ENCODE measurements at regions not wholly inside any gene's neighbourhood (a gene's known extent, or its start where the extent isn't known, plus 50 kb on each side); places are given as distances from the start of the nearest gene placed in this dataset.
"Not testable (repeated sequence)": the region's sequence is repeated elsewhere in the genome, so short reads cannot be mapped to it uniquely, and the experiment has no call there.

DNA sequence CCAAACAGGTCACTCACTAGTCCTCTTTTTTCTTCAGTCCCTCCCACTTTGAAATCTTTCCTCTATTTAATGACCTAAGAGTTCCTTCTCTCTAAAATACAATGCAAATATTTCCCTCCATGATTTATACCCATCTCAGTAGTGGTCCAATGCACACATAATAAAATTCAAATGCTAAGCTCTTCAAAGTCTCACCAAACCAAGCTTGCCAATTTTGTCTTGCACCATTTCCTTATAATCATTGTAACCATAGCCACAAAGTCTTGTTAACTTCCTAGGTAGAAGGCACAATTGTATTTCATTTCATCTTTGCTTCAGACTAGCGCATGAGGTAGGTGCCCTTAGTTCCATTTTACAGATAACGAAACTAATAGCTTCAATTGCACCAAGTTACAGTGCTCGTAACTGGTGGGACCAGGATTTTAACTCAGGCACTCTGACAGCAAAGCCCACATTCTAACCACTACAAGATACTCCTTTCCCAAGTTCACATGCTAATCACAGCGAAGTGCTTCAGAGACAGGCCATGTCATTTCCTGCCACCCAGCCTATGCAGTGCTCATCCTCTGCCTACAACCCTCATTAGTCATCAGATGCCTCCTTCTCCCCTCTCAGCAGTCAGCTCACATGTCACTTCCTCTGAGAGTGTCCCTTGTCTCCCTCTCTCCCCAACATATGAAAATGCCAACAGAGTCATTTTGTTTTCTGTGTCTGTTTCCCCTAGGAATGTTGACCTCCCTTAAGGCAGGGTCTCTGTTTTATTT, 66.9 kb upstream of the PPARGC1A start:
- DNase-seq (ENCODE audit: low read depth) = no peak

DNA sequence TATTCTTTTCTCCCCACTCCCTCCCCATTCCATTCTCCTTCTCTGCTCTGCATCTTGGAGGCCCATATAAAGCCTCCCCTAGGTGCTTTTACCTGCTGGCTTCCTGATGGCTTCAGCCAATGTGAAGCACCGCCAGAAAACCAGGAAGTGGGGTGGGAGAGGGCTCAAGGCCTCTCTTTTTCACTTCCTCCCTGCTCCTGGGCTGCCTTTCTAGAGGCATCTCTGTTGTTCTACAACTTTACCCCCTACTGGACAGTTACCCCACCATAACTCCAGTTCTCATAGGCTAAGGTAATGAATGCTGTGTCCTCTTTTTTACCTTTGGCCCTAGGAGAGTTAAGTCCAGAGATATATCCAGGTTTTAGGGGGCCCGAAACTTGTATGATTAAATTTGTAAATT, 62.4 kb upstream of the PPARGC1A start:
- no peak for DNase-seq (ENCODE audit: low read depth)

DNA sequence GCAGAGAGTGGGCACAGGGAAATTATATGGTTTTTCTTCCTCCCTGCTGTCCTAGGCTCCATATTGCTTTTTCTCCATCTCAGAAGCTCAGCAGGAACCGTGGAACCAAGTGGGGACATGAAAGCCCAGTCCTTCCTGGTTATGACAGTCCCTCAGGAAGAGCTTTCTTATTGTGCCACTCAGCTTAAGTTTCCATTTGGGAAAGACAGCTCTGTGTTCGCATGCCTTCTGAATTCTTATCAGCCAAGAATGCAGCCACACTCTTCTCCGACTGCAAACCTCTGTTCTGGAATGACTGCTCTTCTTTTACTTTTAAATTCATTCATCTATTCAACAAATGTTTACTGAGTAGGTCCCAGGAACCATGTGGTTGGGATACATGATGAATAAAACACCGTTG, 58.0 kb upstream of the PPARGC1A start:
- no peak for DNase-seq (ENCODE audit: low read depth)

DNA sequence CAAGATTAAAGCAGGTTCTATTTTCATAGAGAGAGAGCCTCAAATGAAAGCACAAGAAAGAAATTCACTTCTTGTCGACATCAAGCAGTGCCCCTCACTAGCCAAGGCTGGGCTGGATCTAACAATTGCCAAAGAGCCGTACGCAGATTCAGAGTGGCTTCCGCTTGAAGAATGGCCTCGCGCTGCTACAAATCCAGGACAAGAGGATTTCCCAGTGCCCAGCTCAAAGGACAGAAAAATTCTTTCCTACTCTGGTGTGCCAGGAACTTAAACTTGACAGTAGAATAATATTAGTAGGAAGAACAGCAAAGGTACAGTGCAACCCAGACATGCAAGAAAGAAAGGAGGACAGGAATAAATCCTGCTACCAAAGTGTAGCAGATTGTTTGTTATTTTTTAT, 56.5 kb upstream of the PPARGC1A start:
- DNase-seq (ENCODE audit: low read depth) = no peak

DNA sequence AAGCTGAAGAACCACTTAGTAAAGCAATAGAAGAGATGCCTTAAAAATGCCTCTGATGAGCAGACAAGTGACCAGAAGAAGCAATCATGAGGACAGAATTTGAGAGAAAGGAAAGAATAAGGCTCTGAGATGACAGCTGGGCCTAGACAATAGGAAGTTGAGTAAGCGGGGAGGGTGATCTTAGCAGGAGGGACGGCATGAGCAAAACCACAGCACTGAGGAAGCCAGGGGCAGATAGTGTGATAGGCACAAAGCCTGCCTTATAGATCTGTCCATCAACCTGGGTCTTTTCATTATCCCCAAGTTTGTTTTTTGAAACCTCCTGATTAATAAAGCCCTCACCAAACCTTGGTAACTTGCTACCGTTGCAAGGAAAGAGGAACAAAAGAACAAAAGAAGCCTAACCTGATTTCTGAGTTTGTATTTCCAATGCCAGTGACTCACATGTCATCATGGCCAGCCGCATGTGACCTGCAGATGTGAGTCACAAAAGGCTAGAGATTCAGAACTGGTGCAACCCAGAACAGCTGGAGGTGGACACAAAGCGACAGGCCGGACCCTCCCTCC, 55.7 kb upstream of the PPARGC1A start:
- no peak for DNase-seq (ENCODE audit: low read depth)

DNA sequence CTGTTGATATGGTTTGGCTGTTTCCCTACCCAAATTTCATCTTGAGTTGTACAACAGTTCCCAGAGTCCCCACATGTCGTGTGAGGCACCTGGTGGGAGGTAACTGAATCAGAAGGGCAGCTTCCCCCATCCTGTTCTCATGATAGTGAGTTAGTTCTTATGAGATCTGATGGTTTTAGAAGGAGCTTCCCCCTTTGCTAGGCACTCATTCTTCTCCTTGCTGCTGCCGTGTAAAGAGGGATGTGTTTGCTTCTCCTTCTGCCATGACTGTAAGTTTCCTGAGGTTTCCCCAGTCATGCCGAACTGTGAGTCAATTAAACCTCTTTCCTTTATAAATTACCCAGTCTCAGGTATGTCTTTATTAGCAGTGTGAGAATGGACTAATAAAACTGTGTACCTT, 54.7 kb upstream of the PPARGC1A start:
- DNase-seq (ENCODE audit: low read depth) = not testable (repeated sequence)

DNA sequence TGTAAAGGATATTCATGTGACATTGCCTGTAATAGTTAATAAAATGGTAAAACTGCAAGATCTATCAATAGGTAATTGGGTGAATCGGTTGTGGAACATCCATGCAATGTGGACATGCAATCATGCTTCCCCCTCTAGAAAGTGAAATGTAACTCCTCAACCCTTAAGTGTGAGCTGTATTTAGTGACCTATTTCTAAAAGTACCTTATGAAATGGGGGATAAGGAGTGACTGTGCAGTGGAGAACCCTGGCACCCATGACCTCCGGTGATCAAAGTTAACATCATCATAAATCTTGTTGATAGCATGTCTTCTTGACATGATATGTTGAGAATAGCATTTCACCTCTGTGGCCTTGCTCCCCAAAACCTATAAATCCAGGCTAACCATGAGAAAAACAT, 53.6 kb upstream of the PPARGC1A start:
- no peak for DNase-seq (ENCODE audit: low read depth)

DNA sequence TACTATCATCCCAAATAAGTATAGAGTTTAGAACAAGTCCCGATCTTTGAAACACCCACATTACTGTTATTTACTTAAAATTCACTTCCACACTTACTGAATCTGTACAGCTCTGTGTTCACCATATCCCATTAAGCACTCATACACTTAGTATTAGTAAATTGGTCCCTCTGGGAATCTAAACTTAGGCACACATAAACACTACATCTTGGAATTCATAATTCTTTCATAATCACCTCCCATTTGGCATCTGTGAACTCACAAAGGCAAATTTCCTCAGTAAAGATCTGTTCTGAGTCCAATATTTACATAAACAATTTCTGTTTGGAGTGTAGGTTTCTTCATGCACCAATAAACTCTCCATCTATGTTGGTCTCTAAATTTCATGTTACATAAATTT, 52.6 kb upstream of the PPARGC1A start:
- no peak for DNase-seq (ENCODE audit: low read depth)
